ENCODE measurements at regions not wholly inside any gene's neighbourhood (a gene's known extent, or its start where the extent isn't known, plus 50 kb on each side); places are given as distances from the start of the nearest gene placed in this dataset.

DNA sequence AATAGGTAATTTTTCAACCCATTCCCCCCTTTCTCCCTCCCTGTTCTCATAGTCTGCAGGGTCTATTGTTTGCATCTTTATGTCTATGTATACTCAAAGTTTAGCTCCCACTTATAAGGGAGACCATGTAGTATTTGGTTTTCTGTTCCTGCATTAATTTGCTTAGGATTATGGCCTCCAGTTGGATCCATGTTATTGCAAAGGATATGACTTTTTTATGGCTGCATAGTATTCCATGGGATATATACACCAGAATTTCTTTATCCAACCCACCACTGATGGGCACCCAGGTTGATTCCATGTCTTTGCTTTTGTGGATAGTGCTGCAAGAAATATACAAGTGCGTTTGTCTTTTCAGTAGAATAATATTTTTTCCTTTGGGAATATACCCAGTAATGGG, 761.6 kb upstream of the GRAMD2B start:
- DNase-seq, result no peak
- TF ChIP-seq, protein P1, sequence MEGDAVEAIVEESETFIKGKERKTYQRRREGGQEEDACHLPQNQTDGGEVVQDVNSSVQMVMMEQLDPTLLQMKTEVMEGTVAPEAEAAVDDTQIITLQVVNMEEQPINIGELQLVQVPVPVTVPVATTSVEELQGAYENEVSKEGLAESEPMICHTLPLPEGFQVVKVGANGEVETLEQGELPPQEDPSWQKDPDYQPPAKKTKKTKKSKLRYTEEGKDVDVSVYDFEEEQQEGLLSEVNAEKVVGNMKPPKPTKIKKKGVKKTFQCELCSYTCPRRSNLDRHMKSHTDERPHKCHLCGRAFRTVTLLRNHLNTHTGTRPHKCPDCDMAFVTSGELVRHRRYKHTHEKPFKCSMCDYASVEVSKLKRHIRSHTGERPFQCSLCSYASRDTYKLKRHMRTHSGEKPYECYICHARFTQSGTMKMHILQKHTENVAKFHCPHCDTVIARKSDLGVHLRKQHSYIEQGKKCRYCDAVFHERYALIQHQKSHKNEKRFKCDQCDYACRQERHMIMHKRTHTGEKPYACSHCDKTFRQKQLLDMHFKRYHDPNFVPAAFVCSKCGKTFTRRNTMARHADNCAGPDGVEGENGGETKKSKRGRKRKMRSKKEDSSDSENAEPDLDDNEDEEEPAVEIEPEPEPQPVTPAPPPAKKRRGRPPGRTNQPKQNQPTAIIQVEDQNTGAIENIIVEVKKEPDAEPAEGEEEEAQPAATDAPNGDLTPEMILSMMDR (IDR thresholded peaks at IDR 0.05), result no peak
- Mint-ChIP-seq H3K27me3 (ENCODE audit: insufficient read depth) (peaks cover 3% of the 10 kb centered on the region), H3K9me3 (peaks cover 29% of the 10 kb centered on the region), H3K4me1 (ENCODE audit: low read depth) (no peaks in the 10 kb centered on the region), H3K27ac (no peak overlapping the region), H3K4me3 (no peak overlapping the region), H3K36me3 (ENCODE audit: low read depth) (no peaks in the 10 kb centered on the region)

DNA sequence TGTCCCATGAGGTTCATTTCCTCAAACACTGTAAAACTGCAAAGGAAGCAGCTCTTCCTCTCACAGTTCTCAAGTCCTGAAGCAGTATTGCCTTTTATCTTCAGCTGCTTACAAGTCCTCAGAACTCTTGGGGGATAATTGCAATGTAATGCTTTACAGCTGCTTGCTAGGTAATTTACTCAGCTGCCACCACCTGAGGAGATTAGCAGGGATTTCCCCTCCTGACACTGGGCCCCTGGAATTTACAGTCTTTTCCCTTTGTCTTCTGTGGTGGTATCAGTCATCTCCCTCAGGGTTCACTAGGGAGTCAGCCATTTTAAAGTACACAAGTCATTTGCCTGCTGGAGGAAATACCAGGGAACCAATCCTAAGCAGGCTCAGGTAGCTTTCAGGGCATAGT, 754.3 kb upstream of the GRAMD2B start:
- no peak overlapping the region for H3K27ac Mint-ChIP-seq

DNA sequence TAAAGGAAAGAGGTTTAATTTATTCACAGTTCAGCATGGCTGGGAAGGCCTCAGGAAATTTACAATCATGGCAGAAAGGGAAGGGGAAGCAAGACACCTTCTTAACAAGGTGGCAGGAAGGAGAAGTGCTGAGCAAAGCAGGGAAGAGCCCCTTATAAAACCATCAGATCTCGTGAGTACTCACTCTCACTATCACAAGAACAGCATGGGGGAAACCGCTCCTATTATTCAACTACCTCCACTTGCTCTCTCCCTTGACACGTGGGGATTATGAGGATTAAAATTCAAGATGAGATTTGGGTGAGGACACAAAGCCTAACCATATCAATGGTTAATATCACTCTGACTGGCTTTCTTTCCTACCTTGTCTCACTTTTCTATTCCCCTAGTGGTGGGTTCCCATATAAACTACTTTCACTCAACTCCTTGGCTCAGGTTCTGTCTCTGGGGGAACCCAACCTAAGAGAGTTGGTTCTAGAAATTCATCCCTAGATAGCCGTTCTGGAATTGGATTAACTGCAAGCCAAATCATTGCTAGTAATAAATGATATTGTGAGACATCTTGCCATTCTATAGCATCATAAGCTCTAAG, 749.8 kb upstream of the GRAMD2B start:
- no peaks in the 10 kb centered on the region for H3K36me3 Mint-ChIP-seq (ENCODE audit: low read depth)
- no peak overlapping the region for H3K27ac Mint-ChIP-seq
- peaks cover 21% of the 10 kb centered on the region for H3K9me3 Mint-ChIP-seq

More for the DNA sequence above, 754.3 kb upstream of the GRAMD2B start:
- DNase-seq, result no peak
- peaks cover 3% of the 10 kb centered on the region; the same call in 1 of the 2 replicates for H3K27me3 Mint-ChIP-seq (ENCODE audit: insufficient read depth)
- peaks cover 23% of the 10 kb centered on the region for H3K9me3 Mint-ChIP-seq
- TF ChIP-seq, protein P1 (IDR thresholded peaks at IDR 0.05), result no peak
- no peaks in the 10 kb centered on the region for H3K4me1 Mint-ChIP-seq (ENCODE audit: low read depth)
- H3K4me3 Mint-ChIP-seq, result no peak overlapping the region
- H3K36me3 Mint-ChIP-seq (ENCODE audit: low read depth), result no peaks in the 10 kb centered on the region

DNA sequence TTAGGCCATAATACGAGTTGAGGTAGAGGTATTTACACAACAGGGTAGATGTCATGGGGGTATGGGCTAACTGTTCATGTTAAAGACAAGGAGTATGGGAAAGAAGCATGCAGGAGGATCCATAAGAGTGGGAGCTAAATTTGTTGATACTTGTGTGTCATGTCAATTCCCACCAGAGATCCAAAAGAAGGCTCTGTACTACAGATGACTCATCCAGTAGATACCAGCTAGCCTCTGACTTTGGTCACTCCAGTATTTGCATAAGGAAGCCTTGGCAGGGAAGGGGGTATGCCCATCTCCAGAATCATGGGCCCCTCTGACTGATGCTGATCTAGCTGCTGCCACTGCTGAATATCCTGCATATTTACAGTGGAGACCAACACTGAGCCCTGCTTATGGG, 743.7 kb upstream of the GRAMD2B start:
- Mint-ChIP-seq H3K4me3 (no peak overlapping the region), H3K9me3 (peaks cover 35% of the 10 kb centered on the region), H3K4me1 (ENCODE audit: low read depth) (no peaks in the 10 kb centered on the region)

More for the DNA sequence above, 749.8 kb upstream of the GRAMD2B start:
- H3K27me3 Mint-ChIP-seq (ENCODE audit: insufficient read depth), result no peaks in the 10 kb centered on the region
- no peaks in the 10 kb centered on the region for H3K4me1 Mint-ChIP-seq (ENCODE audit: low read depth)
- TF ChIP-seq, protein P1 (IDR thresholded peaks at IDR 0.05), result no peak
- no peak overlapping the region for H3K4me3 Mint-ChIP-seq
- no peak for DNase-seq

DNA sequence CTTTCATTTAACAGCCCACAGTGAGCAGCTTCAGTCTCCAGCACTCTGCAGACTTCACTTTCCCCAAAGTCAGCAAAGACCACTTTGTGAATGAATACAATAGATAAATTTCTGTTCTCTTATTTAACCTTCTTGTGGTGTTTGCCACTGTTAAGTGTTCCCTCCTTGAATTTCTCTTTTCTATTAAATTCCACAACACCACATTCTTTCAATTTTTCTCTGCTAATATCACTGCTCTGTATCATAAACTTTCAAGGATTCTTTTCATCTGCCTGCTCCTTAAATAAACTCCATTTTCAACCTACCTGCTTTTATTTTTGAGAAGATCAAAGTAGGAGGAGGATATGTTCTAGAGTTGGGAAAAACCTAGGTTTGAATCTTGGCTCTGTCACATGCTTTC, 739.5 kb upstream of the GRAMD2B start:
- TF ChIP-seq, protein P1 (IDR thresholded peaks at IDR 0.05), result no peak

More for the DNA sequence above, 743.7 kb upstream of the GRAMD2B start:
- no peaks in the 10 kb centered on the region for H3K27me3 Mint-ChIP-seq (ENCODE audit: insufficient read depth)
- H3K36me3 Mint-ChIP-seq (ENCODE audit: low read depth), result no peaks in the 10 kb centered on the region; the same call in 1 of the 2 replicates
- TF ChIP-seq, protein P1 (IDR thresholded peaks at IDR 0.05), result no peak
- no peak for DNase-seq
- H3K27ac Mint-ChIP-seq, result no peak overlapping the region

More for the DNA sequence above, 739.5 kb upstream of the GRAMD2B start:
- no peak overlapping the region for H3K27ac Mint-ChIP-seq
- no peaks in the 10 kb centered on the region; the same call in 1 of the 2 replicates for H3K36me3 Mint-ChIP-seq (ENCODE audit: low read depth)
- H3K27me3 Mint-ChIP-seq (ENCODE audit: insufficient read depth), result no peaks in the 10 kb centered on the region
- H3K4me3 Mint-ChIP-seq, result no peak overlapping the region
- H3K4me1 Mint-ChIP-seq (ENCODE audit: low read depth), result no peaks in the 10 kb centered on the region
- peaks cover 40% of the 10 kb centered on the region for H3K9me3 Mint-ChIP-seq
- no peak for DNase-seq

Data from HFFc6 (cell line).